Fibroblast of lung (primary cell): ENCODE measurements at regions not wholly inside any gene's neighbourhood (a gene's known extent, or its start where the extent isn't known, plus 50 kb on each side); places are given as distances from the start of the nearest gene placed in this dataset.

Experiments
- CTCF ChIP-seq, 2 donors: IDR thresholded peaks in 1 of 2; conservative IDR thresholded peaks in 1 of 2; 1 replicate in 1 of 2; 2 replicates in 1 of 2; pipeline ENCODE4 v1.5.1; 2011 to 2012; ENCODE audit warnings: low read length in 2 of 2, control low read depth in 1 of 2, inconsistent platforms in 1 of 2, low read depth in 1 of 2, mild to moderate bottlenecking in 1 of 2
- EZH2 ChIP-seq: IDR thresholded peaks from 2 replicates; pipeline ENCODE4 v1.5.1; 2012; ENCODE audit warnings: low read length, control low read depth, mild to moderate bottlenecking; ENCODE audit errors: missing control alignments

GRCh38 chr18:2360861-2361260, 210.4 kb downstream of the METTL4 start:
- TF ChIP-seq CTCF (conservative IDR thresholded peaks at IDR 0.05 in 1 of 2, IDR thresholded peaks at IDR 0.05 in 1 of 2; ENCODE audit: low read depth in 1 of 2, low read length in 2 of 2), result no peak
- TF ChIP-seq EZH2, result no peak
